Keratinocyte (primary cell): ENCODE measurements at regions not wholly inside any gene's neighbourhood (a gene's known extent, or its start where the extent isn't known, plus 50 kb on each side); places are given as distances from the start of the nearest gene placed in this dataset.

ENCODE experiments used
- CTCF ChIP-seq, 3 experiments: IDR thresholded peaks in 1 of 3; conservative IDR thresholded peaks in 1 of 3; optimal IDR thresholded peaks in 1 of 3; 2 replicates in 2 of 3; 3 replicates in 1 of 3; pipeline versions ENCODE3 to v1.5.1; 2011; ENCODE audit warnings: low read length in 3 of 3, mild to moderate bottlenecking in 3 of 3, moderate library complexity in 2 of 3, control low read depth in 1 of 3, inconsistent platforms in 1 of 3; ENCODE audit not compliant: insufficient read depth in 2 of 3; ENCODE audit errors: extremely low read depth in 1 of 3
- EZH2 ChIP-seq: IDR thresholded peaks from one replicate; pipeline ENCODE4 v1.6.1; 2012; ENCODE audit warnings: inconsistent platforms, mild to moderate bottlenecking, low read length, moderate library complexity

- TF ChIP-seq CTCF (optimal IDR thresholded peaks at IDR 0.05 in 1 of 3, IDR thresholded peaks at IDR 0.05 in 1 of 3, conservative IDR thresholded peaks at IDR 0.05 in 1 of 3; ENCODE audit: extremely low read depth in 1 of 3, insufficient read depth in 2 of 3, low read length in 3 of 3): no peak
- no peak for TF ChIP-seq EZH2
Measured at GRCh38 chr11:129503646-129504045, 128.0 kb downstream of the BARX2 start.
